ENCODE measurements at regions not wholly inside any gene's neighbourhood (a gene's known extent, or its start where the extent isn't known, plus 50 kb on each side); places are given as distances from the start of the nearest gene placed in this dataset.

DNA sequence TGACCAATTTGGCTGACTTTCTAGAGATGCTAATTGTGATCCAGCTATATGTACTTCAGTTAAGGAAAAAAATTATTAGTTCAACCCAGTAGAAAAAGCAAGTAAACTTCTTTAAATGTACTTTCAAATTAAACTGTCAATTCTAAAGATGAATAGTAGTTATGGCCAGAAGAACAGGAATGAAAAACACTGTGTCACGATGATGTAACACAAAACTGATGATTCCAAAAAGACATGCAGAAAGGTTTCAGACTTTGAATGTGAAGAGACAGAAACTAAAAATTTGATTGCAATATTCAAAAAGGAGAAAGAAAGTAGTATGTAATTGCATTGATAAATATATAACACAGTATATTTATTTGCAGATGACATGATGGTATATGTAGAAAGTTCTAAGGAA lies 127.3 kb upstream of the NR4A3 start:
- DNase-seq (ENCODE audit: low read depth in 2 of 2), result no peak

DNA sequence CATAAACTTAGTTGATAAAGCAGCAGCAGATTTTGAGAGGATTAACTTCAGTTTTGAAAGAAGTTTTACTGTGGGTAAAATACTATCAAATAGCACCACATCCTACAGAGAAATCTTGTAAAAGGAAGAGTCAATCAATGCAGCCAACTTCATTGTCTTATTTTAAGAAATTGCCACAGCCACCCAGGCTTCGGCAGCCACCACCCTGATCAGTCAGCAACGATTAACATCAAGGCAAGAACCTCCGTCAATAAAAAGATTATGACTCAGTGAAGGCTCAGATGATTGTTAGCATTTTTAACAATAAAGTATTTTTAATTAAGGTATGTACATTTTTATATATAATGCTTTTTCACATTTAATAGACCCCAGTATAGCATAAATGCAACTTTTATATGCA lies 122.3 kb upstream of the NR4A3 start:
- no peak for DNase-seq (ENCODE audit: low read depth in 2 of 2)

- no peak for DNase-seq (ENCODE audit: low read depth in 2 of 2)
These were observed 109.5 kb upstream of the NR4A3 start for GRCh38 chr9:99712214-99712613.

DNA sequence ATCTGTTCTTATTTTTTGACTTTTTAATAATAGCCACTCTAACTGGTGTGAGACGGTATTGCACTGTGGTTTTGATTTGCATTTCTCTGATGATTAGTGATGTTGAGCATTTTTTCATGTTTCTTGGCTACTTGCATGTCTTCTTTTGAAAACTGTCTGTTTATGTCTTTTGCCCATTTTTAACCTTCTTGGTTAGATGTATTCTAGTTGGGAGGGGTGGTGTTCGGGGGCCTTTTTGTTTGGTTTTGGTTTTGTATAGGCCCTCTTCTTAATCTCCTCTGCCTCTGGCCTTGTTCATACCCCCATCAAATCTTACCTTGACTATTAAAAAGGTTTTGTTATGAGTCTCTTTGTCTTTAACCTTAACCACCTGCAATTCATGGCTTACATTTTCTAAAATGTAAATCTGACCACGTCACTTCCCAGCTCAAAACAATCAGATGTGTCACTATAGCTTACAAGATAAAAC lies 107.8 kb upstream of the NR4A3 start:
- no peak for DNase-seq (ENCODE audit: low read depth in 2 of 2)

DNA sequence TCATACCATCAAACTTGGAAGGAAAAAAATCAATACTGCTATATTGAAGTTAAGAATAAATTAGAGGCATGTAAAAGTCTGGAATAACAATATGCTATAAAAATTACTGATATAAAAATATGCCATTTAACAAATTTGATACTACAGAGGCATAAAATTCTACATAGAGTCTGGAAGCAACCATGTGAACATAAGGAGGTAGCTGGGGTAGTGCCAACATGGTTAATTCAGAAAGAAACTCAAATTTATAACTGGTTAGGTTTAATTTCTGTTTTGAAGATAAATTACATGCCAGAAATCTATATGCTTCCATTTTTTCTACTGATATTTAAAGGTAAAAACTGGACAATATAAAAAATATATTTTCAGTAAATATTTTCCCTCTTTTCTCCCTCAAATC lies 103.1 kb upstream of the NR4A3 start:
- no peak for DNase-seq (ENCODE audit: low read depth in 2 of 2)

DNA sequence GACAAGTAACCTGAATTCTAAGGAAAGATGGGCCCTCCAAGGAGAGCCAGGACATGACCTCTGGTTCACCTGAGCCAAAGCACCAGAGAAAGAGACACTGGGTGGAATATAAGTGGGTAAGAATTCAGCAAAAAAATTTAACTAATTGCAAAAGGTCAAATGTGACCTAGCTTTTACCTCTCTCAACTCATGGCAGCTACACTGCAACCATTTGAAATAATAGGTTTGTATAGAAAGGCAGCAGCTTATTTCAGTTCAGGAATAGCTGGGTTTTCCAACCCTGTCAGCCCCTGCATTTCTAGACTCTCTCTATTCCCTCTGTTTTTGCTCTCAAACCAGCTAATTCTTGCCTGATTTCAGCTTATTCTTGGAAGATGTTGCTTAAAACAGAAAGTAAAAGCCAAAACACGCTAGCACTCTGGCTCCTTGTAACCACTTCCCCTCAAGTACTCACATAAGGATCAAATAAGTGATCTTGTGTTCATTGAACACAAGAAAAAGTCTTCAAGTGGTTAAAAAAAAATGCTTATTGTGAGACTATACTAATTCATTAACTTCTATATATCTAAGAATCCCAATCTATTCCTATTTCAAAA lies 101.1 kb upstream of the NR4A3 start:
- no peak for DNase-seq (ENCODE audit: low read depth in 2 of 2)

- no peak for DNase-seq (ENCODE audit: low read depth in 2 of 2)
These were observed 99.8 kb upstream of the NR4A3 start for GRCh38 chr9:99721898-99722297.

DNA sequence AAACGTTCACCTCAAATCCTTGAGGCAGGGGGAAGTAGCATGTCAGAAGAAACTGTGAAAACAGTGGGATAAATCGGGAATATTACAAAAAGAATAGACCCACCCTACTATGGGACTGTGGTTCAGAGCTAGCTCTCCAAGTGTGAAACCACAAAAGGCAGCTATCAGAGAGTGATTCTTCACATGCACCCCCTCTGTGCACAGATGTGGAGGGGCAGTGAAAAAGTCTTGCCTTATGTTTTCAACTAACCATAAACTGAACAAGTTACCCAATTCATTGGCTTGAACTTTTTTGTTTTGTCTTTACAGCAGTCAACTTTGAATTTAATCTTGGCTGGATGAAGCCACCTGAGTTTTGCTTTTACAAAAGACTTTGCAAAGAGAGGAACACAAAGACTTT lies 98.8 kb upstream of the NR4A3 start:
- no peak for DNase-seq (ENCODE audit: low read depth in 2 of 2)

DNA sequence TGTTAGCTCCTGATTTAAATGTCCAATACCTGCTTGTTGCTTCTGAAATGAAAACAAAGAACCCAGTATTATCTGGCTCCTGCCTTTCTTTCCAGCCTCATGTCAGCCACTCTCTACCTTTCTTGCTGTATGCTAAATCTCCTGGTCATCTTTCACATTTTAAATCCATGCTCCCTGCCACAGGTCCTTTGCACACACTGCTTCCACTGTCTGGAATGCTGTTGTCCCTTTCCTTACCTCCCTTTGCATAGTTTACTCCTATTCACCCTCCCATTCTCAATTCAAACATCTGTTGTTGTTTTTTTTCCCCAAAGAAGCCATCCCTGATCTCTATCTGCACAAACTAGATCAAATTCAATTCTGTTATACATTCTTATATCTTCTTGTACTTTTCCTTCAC lies 97.0 kb upstream of the NR4A3 start:
- DNase-seq (ENCODE audit: low read depth in 2 of 2), result no peak

GRCh38 chr9:99725852-99726251 lies 95.8 kb upstream of the NR4A3 start:
- DNase-seq (ENCODE audit: low read depth in 2 of 2), result peak in 1 of 2 donors; percentile 0

- no peak for DNase-seq (ENCODE audit: low read depth in 2 of 2)
These were observed 94.9 kb upstream of the NR4A3 start for GRCh38 chr9:99726758-99727157.

DNA sequence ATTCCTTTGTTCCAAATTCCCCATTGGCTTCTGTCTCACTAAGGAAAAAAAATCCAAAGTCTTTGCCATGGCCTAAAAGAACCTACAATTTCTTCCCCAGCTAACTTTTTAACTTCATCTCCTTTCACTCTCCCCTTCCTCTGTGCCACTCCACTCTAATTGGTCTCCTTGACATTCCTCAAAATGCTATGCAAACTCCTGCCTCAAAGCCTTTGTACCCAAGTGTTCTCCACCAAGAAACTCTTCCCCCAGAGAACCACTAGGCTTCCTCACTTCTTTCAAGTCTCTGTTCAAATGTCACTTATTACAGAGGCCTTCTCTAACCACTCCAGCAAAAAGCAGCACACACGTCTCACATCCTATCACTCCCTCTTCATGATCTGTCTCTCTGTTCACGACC lies 91.6 kb upstream of the NR4A3 start:
- DNase-seq (ENCODE audit: low read depth in 2 of 2), result no peak

DNA sequence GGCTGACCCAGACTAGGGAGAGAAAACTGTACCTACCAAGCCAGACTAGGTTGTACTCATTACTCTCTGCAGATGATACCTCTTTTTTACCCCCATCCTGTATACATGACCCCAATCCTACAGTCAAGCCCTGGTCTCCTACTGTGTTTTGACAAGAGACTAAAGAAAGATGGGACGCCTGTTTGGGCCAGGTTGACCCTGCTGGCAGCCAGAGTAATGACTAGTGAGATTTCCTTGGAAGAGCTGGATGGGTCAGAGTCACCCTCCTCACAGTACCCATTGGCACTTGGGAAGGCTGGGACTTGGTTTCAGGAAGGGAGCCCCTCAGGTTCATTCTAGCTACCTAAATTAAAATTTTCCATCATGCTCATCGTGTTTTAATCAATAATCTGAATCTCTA lies 89.7 kb upstream of the NR4A3 start:
- no peak for DNase-seq (ENCODE audit: low read depth in 2 of 2)

DNA sequence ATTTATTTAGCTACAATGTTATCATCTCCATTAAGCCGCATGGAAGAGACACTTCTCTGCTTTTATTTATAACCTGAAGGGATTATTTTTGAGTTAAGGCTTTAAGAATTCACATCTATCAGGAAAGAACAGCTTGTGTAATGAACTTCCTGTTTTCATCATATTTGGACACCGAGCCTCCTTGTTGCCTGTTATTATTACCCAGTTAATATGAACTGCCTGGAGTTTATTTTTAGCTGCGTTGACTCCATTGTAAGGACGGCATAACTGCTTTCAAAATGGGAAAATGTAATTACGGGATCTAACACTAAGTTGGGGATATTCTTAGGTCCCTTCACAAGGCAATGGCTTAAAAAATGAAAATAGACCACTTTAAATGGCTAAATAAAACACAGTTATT lies 89.0 kb upstream of the NR4A3 start:
- DNase-seq (ENCODE audit: low read depth in 2 of 2), result no peak

DNA sequence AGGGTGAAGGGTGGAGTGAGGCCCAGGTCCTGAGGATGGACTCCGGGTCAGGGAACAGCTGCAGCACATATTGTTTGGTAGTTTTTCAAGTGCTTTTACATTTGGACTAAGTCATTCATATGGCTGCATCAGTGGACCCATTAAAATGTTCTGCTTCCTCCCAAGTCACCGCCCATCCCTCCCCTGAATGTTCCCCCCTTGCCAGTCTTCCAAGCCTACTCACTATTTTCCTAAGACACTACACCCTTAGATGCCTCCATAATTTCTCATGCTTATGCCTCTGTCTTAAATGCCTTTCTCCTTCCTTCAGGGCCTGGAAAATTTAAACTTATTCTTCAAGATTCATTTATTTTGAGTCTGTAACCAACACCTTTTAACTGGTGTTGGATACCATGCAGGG lies 86.6 kb upstream of the NR4A3 start:
- no peak for DNase-seq (ENCODE audit: low read depth in 2 of 2)

GRCh38 chr9:99736291-99736690 lies 85.4 kb upstream of the NR4A3 start:
- DNase-seq (ENCODE audit: low read depth in 2 of 2), result no peak

DNA sequence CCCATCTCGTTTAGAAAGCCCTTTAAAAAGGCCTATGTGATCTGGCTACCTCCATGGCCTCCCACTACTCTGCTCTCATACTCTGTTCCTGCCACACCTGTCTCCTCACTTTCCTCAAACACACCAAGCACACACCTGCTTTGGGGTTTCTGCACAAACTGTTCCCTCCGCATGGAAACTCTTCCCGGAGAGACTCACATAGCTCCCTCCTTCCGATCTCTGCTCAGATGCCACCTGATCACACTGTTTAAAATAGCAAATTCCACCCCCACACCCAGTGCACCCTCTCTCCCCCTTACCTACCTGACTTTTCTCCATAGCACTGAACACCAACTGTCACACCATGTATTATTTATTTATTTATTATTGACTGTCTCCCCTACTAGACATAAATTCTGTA lies 84.0 kb upstream of the NR4A3 start:
- no peak for DNase-seq (ENCODE audit: low read depth in 2 of 2)

GRCh38 chr9:99743006-99743405 lies 78.7 kb upstream of the NR4A3 start:
- DNase-seq (ENCODE audit: low read depth in 2 of 2), result no peak

GRCh38 chr9:99743455-99743854 lies 78.2 kb upstream of the NR4A3 start:
- no peak for DNase-seq (ENCODE audit: low read depth in 2 of 2)

GRCh38 chr9:99744132-99744531 lies 77.6 kb upstream of the NR4A3 start:
- DNase-seq (ENCODE audit: low read depth in 2 of 2), result no peak

GRCh38 chr9:99745085-99745484 lies 76.6 kb upstream of the NR4A3 start:
- DNase-seq (ENCODE audit: low read depth in 2 of 2), result no peak

- no peak for DNase-seq (ENCODE audit: low read depth in 2 of 2)
These were observed 75.3 kb upstream of the NR4A3 start for GRCh38 chr9:99746406-99746805.

DNA sequence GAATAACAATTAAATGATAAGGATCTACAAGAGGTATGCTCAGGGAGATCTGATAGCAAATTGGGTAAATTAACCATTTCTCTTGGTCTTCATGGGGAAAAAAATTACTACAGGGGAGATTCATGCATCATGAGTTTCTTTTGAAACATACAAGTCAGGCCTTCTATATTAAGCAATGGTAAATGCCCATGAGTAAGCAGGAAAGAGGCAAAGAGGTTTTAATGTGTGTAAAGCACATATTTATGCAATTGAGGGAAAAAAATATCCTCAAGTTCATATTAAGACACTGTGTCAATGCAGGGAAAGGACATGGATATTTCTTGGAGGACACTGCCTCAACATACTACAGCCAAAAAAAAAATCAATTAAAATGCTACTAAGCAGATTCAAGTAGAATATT lies 73.4 kb upstream of the NR4A3 start:
- DNase-seq (ENCODE audit: low read depth in 2 of 2), result no peak

- no peak for DNase-seq (ENCODE audit: low read depth in 2 of 2)
These were observed 73.0 kb upstream of the NR4A3 start for GRCh38 chr9:99748676-99749075.

DNA sequence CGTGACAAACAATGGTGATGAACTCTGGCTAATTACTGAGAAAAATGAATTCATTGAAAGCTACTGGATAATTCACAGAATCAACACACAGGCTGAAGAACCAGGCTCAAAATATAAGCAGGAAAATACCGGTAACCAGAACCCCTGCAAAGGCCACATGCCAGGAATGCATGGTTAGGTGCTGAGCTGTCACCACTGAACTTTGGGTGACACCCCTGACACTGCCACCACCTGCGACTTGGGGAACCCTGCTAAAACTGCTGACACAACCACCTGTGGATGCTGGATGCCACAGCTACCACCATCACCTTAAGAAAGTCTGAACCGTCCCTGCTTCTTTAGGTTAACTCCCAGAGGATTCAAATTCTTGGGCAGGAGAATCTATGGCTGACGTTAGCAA lies 72.0 kb upstream of the NR4A3 start:
- DNase-seq (ENCODE audit: low read depth in 2 of 2), result no peak
